Type B pancreatic cell (in vitro differentiated cells): ENCODE measurements at regions not wholly inside any gene's neighbourhood (a gene's known extent, or its start where the extent isn't known, plus 50 kb on each side); places are given as distances from the start of the nearest gene placed in this dataset.

Experiments used
- DNase-seq: peaks from one replicate; pipeline ENCODE4 v3.0.0; 2021; ENCODE audit warnings: mixed read lengths; ENCODE audit not compliant: unreplicated experiment; ENCODE audit errors: extremely low spot score
- H3K27ac Mint-ChIP-seq: 2 replicates; pipeline ENCODE4 v1.8.0; 2021; ENCODE audit warnings: mild to moderate bottlenecking, mixed read lengths
- H3K27me3 Mint-ChIP-seq: 2 replicates; pipeline ENCODE4 v1.8.0; 2021; ENCODE audit warnings: mixed read lengths
- H3K36me3 Mint-ChIP-seq: 2 replicates; pipeline ENCODE4 v1.8.0; 2021; ENCODE audit warnings: mixed read lengths
- H3K4me1 Mint-ChIP-seq: one replicate; pipeline ENCODE4 v1.8.0; 2021; ENCODE audit warnings: mixed read lengths; ENCODE audit not compliant: unreplicated experiment
- H3K4me3 Mint-ChIP-seq: 2 replicates; pipeline ENCODE4 v1.8.0; 2021; ENCODE audit warnings: mild to moderate bottlenecking, mixed read lengths
- H3K9me3 Mint-ChIP-seq: 2 replicates; pipeline ENCODE4 v1.8.0; 2021; ENCODE audit warnings: mixed read lengths
- TF ChIP-seq, protein P1 (sequence below): fragments of 200-600 bp; sonication (generic); conservative IDR thresholded peaks from 2 replicates; pipeline ENCODE4 v1.5.0; 2021; ENCODE audit warnings: antibody characterized with exemption, mild to moderate bottlenecking

DNA sequence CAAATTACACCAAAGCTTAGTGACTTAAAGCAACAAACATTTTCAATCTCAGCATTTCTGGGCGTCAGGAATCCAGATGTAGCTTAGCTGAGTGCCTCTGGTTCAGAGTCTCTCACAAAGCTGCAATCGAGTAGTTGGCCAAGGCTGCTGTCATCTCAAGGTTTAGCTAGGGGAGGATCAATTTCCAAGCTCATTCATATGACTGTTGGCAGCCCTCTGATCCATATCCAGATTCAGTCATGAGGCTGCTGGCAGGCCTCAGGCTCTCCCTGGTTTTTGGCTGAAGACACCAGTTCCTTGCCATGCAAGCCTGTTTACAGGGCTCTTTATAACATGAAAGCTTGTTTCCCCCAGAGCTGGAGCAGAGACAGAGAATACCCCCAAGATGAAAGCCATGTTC lies 419.5 kb upstream of the TLE4 start:
- Mint-ChIP-seq H3K27ac (no peak overlapping the region), H3K4me3 (no peak overlapping the region), H3K9me3 (peaks cover 9% of the 10 kb centered on the region), H3K36me3 (no peaks in the 10 kb centered on the region), H3K4me1 (no peaks in the 10 kb centered on the region), H3K27me3 (peaks cover 10% of the 10 kb centered on the region)
- TF ChIP-seq, protein P1, sequence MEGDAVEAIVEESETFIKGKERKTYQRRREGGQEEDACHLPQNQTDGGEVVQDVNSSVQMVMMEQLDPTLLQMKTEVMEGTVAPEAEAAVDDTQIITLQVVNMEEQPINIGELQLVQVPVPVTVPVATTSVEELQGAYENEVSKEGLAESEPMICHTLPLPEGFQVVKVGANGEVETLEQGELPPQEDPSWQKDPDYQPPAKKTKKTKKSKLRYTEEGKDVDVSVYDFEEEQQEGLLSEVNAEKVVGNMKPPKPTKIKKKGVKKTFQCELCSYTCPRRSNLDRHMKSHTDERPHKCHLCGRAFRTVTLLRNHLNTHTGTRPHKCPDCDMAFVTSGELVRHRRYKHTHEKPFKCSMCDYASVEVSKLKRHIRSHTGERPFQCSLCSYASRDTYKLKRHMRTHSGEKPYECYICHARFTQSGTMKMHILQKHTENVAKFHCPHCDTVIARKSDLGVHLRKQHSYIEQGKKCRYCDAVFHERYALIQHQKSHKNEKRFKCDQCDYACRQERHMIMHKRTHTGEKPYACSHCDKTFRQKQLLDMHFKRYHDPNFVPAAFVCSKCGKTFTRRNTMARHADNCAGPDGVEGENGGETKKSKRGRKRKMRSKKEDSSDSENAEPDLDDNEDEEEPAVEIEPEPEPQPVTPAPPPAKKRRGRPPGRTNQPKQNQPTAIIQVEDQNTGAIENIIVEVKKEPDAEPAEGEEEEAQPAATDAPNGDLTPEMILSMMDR, result no peak
- DNase-seq, result no peak

DNA sequence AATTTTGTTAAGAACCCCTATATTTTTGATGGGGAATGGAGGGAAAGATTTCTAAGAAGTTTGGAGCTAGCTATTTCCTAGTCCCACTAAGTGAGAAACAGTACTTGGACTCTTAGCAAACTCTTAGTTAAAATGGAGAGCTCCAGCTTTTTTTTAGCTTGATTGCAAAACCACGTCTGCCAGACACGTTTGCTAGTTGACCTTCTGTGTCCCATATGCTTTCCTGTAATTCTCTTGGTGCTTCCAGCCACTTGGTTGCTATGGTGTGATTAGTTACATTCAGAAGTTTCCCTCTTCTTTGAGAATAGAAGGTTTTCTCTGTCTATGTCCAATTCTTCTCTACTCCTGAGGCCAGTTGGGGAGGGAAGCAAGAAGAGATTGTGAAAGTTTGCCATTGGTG lies 417.0 kb upstream of the TLE4 start:
- peaks cover 3% of the 10 kb centered on the region for H3K9me3 Mint-ChIP-seq
- no peak overlapping the region for H3K27ac Mint-ChIP-seq
- TF ChIP-seq, protein P1, result no peak
- H3K36me3 Mint-ChIP-seq, result no peaks in the 10 kb centered on the region
- H3K27me3 Mint-ChIP-seq, result peaks cover 4% of the 10 kb centered on the region
- no peak overlapping the region for H3K4me3 Mint-ChIP-seq
- DNase-seq, result no peak
- no peaks in the 10 kb centered on the region for H3K4me1 Mint-ChIP-seq

DNA sequence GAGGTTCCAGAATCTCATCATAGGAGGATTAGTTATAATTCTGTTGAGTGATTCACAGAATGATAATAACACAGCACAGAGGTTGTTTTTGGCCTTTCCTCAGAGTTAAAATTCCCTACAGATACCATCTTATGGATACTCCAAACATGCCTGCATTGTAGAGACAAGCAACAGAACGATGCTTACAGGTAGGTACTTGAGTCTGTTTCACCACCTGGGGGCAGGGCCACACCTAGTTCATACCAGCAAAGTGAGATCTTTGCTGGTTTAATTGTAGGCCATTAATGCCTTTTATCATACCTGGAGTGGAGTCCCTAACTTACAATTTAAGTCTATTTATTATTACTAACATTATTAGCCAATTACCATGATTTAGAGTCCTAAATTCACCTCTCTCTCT lies 416.5 kb upstream of the TLE4 start:
- Mint-ChIP-seq H3K4me1 (no peaks in the 10 kb centered on the region), H3K27me3 (peaks cover 4% of the 10 kb centered on the region), H3K27ac (no peak overlapping the region), H3K9me3 (peaks cover 3% of the 10 kb centered on the region), H3K36me3 (no peaks in the 10 kb centered on the region), H3K4me3 (no peak overlapping the region)
- TF ChIP-seq, protein P1, result no peak
- no peak for DNase-seq

DNA sequence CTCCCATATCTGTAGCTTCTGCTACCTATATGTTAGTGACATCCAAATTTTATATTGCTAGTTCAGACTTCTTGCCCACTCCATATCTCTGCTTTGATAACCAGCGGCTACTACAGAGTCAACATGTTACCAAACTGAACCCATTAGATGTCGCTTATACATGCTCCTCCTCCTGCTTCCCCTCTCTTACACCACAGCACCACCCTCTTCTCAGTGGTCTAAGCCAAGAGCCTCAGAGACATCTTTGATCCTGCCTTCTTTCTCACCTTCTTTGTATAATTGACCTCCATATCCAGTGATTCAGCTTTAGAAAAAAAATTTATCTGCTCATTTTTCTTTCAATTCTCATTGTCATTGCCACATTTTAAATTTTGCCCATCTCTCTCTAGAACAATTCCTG lies 408.2 kb upstream of the TLE4 start:
- Mint-ChIP-seq H3K27ac (no peak overlapping the region), H3K4me3 (no peak overlapping the region), H3K27me3 (peaks cover 18% of the 10 kb centered on the region), H3K36me3 (peaks cover 5% of the 10 kb centered on the region), H3K9me3 (peaks cover 5% of the 10 kb centered on the region), H3K4me1 (peaks cover 21% of the 10 kb centered on the region)
- DNase-seq, result no peak
- TF ChIP-seq, protein P1, result no peak

DNA sequence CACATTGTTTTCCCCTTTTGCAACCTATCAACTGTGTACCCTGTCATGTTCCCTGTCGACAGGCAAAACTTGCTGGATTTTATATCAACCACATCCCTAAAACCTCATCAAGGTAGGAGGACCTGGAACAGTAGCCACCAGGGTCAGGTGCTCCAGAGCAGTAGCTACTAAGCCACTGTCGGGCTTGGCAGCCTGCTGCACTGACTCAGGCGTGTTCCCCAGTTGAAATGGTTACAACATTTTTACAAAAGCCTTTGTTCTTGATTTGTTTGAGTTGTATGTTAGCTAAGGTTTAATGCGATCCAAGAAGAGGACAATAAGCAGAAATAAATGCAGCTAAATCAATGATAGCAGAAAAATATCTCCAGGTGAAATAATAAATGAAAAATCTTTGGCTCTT lies 407.4 kb upstream of the TLE4 start:
- H3K27ac Mint-ChIP-seq, result no peak overlapping the region
- H3K36me3 Mint-ChIP-seq, result peaks cover 5% of the 10 kb centered on the region
- peaks cover 22% of the 10 kb centered on the region for H3K27me3 Mint-ChIP-seq
- peaks cover 21% of the 10 kb centered on the region for H3K4me1 Mint-ChIP-seq
- DNase-seq, result no peak
- H3K4me3 Mint-ChIP-seq, result no peak overlapping the region
- peaks cover 5% of the 10 kb centered on the region for H3K9me3 Mint-ChIP-seq
- TF ChIP-seq, protein P1, result no peak
